Islet of Langerhans (tissue), 1 donor: ENCODE measurements at regions not wholly inside any gene's neighbourhood (a gene's known extent, or its start where the extent isn't known, plus 50 kb on each side); places are given as distances from the start of the nearest gene placed in this dataset.

Experiments used
- FAIRE-seq: peaks from one replicate; lab custom pipeline; 2011; peaks lifted over from hg19 to GRCh38; lab: Jason Lieb, UNC

DNA sequence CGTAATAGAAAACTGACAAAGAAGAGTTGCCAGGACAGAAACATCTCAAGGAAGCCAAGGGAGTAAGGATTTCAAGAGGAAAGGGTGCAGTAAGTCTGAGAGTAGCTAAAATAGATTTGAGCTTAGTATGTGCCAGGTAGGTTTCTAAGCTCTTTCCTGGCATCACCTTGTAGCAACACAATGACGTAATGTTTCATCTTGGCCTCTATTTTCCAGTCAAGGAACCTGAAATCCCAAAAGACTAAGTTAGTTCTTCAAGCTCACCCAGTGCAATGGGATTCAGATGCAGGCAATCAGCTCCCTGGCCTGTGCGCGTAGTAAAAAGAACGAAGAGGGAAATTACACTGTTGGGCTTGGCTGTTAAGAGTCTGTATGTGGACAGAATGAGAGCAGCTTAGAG is 586.5 kb upstream of the TENM3 start:
- FAIRE-seq, result no peak

- no peak for FAIRE-seq
These were observed 584.0 kb upstream of the TENM3 start for GRCh38 chr4:181659202-181659601.

GRCh38 chr4:181659876-181660275 is 583.3 kb upstream of the TENM3 start:
- no peak for FAIRE-seq

GRCh38 chr4:181661090-181661489 is 582.1 kb upstream of the TENM3 start:
- FAIRE-seq, result no peak

DNA sequence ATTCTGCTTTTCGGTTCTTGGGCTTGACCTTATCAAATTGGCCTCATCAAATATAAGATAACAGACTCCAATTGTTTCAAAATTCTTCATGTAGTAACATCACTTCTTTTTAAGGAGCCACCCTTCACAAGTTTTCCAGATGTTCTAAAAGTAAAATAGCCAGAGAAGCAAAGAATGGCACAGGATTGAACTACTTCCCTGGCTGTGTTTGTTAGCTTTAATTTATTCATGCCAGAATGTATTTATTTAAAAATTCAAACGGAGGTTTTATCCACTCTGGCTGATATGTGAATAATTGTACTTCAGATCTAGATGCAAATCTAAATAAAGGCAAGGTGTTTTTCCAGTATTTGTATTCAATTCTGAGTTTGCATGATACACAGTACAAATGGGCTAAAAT is 581.3 kb upstream of the TENM3 start:
- FAIRE-seq, result no peak

DNA sequence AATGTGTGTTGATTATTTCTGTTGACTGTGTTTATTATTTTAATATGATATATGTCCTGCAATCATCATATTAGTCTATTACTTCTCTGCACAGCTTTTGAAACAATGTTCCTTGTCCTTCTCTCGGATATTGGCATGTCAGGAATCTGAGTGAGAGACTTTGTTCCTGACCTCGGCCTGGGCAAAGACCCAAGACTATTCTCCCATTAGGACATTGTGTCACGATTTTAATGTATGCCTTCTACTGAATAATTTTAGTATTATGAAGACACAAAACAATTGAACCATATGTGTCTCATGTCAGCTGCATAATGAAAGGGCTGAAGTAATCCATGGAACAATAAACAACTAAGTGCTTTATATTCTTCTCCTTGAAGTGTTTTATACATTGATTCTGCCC is 580.8 kb upstream of the TENM3 start:
- FAIRE-seq, result no peak

GRCh38 chr4:181670506-181670905 is 572.7 kb upstream of the TENM3 start:
- no peak for FAIRE-seq

DNA sequence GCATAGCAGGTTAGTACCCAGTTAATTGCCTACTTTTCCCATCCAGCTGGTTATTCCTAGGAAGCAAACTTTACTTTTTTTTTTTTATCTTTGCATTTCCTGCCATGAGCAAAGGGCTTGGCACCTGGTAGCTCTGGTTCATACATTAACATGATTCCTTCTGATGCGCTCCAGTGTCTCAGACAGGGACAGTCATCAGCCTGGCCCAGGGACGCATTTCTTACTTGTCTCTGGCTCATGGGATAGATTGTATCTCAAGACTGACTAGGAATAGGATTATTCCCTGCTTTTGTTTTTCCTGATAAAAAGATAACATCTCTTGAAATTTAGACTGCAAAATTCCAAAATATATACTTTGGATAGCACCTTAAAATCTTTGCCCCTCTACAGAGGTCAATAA is 571.5 kb upstream of the TENM3 start:
- FAIRE-seq, result no peak

DNA sequence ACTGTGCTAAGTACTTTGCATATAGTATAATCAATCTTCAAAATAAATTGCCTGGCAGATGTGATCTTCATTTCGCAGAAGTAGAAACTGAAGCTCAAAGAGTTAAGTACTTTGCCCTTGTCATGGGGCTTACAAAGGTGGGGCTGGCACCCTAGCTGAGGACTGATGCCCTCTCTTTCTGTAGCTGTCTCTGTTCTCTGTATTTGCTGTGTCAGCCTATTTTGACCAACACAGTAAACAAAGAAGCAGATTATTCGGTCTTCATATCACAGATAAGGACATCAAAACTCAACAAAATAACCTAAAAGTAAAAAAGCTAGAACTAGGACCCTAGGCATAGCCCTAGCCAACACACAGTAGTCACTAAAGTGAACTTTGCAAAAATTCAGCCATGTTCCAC is 570.5 kb upstream of the TENM3 start:
- FAIRE-seq, result no peak

DNA sequence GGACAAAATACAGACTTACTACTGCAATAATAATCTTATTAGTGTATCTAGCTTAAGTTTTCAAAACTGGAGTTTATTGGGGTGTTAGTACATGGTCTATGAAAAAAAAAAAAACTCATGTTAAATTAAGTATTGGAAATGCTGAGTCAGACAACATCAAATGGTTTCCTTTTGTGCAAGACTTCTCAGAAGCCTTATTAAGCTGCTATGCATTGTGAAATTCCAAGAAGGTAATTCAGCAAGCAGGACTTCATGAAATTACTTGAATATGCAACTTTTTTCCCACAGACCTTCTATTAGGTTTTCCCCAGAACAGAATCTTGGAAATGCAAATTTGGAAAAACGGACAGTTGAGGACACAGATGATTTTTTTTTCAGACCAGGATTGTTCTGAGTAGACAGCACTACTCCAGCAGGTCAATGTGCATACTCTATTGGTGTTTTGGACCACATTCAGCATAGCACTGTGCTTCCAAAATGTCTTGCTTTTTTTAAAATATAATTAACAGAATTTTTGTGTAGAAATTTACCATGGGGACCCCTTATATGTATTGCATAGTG is 568.8 kb upstream of the TENM3 start:
- no peak for FAIRE-seq

GRCh38 chr4:181676546-181676945 is 566.7 kb upstream of the TENM3 start:
- no peak for FAIRE-seq

GRCh38 chr4:181677201-181677600 is 566.0 kb upstream of the TENM3 start:
- FAIRE-seq, result no peak

DNA sequence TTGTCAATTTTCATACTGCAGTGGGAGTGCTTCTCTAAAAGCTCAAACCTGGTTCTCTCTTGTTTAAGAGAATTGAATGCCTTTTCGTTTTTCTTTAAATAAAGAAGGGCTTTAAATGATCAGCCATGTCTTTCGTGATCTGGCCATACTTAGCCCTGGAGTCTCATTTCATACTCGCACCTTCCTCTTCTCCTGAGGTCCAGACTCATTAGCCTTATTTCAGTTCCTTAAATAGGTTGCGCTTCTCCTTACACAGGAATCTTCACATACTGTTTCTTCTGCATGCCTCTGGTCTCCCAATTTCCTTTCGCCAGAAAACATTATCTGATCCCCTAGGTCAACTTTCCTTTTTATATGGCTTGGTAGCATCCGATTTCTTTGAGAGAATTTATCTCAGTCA is 565.6 kb upstream of the TENM3 start:
- FAIRE-seq, result no peak

DNA sequence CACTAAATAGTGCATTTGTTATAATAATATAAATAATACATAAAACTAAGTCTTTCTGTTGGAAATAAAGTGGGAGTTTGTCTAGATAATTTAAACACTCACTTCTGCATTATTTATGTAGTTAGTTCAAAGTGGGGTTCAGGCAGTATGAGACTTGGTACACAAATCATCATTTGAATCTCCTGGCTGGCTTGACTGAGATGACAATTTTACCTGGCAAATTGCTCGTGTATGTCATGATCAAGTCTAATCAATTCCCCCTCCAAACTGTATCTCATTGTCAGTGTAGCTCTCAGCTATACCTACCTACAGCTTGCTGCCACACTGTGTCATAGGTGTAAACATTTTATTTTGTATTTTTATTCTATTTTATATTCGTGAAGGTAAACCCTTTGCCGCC is 563.4 kb upstream of the TENM3 start:
- no peak for FAIRE-seq

DNA sequence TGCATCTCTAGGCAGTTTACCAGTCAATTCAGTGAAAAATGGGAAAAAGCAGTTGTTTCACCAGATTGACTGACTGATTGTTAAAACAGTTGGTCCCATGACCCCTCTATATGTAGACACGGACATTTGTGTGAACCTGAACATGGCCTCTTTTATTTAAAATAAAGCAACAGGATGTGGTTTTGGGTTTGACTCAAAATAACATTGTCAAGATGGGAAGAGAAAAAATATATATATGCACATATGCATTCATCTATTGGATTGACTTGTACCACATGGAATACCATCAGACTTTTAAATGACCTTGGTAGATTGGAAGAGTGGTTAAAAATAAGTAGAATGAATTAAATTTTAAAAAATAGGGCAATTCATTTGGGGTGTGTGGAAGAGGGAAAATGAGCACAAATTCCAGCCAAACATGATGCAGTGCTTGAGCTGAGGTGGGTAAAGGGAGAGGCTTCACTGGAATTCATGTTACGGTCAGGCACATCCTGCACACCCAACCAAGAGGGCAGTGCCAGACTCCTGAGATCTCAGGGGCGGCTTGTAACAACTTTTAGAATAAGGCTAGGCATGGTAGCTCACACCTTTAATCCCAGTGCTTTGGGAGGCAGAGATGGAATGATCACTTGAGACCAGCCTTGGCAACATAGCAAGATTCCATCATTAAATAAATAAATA is 560.7 kb upstream of the TENM3 start:
- no peak for FAIRE-seq

DNA sequence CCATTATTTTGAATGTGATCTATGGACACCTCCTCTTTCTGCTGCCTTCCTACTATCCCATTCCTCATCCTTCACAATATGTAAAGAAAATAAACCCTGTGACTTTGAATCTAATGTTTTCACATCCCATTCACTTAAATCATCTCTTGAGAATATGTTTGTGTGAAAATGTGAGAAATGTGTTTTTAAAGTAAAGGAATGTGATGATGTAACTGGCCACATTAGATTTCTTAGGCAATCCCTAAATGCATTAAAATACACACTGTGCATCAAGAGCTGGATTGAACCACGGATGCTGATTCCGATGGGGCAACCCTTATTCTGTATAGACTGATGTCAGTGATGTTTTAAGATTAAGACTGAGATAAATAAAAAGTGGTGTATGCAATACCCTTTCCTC is 558.9 kb upstream of the TENM3 start:
- FAIRE-seq, result no peak

DNA sequence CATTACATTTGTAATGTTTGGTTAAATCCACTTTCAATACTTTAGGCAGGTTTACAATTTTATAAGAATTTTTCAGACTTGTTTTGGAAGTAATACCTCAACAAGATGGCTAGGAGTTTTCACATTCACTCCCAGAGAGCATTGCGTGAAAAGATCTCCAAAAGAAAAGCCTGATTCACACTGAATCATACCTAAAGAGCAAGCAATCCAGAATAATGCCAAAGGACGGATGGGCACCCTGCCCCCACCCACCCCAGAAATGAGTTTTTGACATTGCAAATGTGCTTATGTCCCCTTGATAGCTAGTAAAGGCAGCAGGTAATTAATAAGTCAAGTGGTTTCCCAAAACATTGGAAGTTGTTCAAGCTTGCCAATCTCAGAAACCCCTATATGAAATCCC is 557.7 kb upstream of the TENM3 start:
- FAIRE-seq, result no peak

GRCh38 chr4:181685911-181686310 is 557.3 kb upstream of the TENM3 start:
- no peak for FAIRE-seq

GRCh38 chr4:181687116-181687515 is 556.1 kb upstream of the TENM3 start:
- FAIRE-seq, result no peak

DNA sequence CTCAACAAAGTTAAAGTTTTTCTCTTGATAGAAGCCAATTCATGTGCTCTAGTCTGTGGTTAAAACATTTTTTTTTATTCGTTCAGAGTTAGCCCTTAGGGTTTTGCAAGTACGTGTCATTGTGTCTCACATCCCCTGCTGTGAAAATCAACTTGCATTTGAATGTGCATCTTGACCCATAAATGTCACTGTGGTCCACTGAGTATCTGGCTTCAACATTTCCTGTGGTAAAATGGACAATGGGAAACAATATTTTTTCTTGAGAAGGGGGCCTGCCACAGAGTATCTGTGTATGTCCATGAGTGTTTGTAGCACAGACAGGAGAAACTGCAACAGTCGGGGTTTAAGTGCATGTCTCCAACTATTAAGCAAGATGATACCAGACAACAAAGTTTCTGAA is 554.8 kb upstream of the TENM3 start:
- no peak for FAIRE-seq

DNA sequence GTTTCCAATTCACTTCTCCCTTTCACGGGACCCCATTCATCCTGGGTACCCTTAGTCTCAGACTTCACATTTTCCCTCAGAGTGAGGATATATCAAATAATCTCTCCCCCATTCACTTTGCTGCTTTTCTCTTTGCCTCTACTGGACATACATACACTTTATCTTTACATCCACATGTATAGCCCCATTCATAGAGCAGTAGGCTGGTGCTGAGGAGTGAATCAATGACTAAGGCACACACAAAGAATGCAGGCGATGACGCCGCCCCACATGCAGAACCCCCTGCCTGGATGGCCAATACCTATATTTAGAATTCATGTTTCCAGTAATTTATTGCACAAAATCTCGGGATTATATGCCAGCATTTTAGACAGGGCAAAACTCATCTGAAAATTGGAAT is 554.3 kb upstream of the TENM3 start:
- FAIRE-seq, result no peak

- no peak for FAIRE-seq
These were observed 552.7 kb upstream of the TENM3 start for GRCh38 chr4:181690498-181690897.

- no peak for FAIRE-seq
These were observed 550.2 kb upstream of the TENM3 start for GRCh38 chr4:181692965-181693364.

DNA sequence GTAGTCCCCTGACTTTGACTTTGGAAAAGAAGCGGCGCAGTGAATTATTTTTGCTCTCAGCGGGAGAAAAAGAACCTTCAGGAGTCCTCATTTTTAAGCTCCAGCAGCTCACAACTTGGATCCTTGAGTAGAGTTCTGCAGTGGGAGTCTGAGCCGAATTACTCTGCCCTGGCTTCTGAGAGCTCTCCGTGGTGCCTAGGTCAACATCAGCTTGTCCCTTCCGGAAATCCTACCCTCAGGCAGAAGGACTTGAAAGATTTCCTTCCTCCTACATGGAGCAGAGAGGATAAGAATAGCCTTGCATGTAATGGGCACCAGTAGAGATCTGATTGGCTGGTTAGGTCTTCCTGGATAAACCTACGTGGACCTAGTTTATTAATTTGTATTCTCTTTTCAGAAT is 549.7 kb upstream of the TENM3 start:
- no peak for FAIRE-seq

- no peak for FAIRE-seq
These were observed 545.0 kb upstream of the TENM3 start for GRCh38 chr4:181698221-181698620.
